HCT116 (cell line): ENCODE measurements at regions not wholly inside any gene's neighbourhood (a gene's known extent, or its start where the extent isn't known, plus 50 kb on each side); places are given as distances from the start of the nearest gene placed in this dataset.
"Not testable (repeated sequence)": the region's sequence is repeated elsewhere in the genome, so short reads cannot be mapped to it uniquely, and the experiment has no call there.

Experiments
- ATAC-seq: fragments of 200-7000 bp; cut with Tn5 transposase; 2 replicates; pipeline ENCODE4 v1.9.1; 2020; ENCODE audit warnings: mild to moderate bottlenecking, moderate library complexity
- BruUV-seq: library from RNA; stranded (reverse); fragments of 400-500 nt; replicated peaks from 2 replicates; lab custom pipeline; 2021; lab: Mats Ljungman, UMichigan
- CTCF ChIA-PET: fragments of 300-600 bp; sonication (Branson Sonifier 250); formaldehyde crosslinking; loops from one replicate; lab custom pipeline; 2021; ENCODE audit warnings: antibody characterized with exemption; lab: Charles Lee
- POLR2A ChIA-PET: fragments of 300-600, 350-600 bp; sonication (Branson Sonifier 250); formaldehyde crosslinking; loops from one replicate; lab custom pipeline; 2021; ENCODE audit warnings: antibody characterized with exemption; lab: Charles Lee
- RAD21 ChIA-PET, 2 experiments: fragments of 300-600 bp; sonication (Branson Sonifier 250); formaldehyde crosslinking; loops; one replicate each; lab custom pipeline; 2023; ENCODE audit warnings: low total read pairs in 2 of 2; ENCODE audit not compliant: uncharacterized antibody in 2 of 2, unreplicated experiment in 2 of 2, low non-redundant PET in 1 of 2; lab: Charles Lee
- DNase-seq: peaks from one replicate; pipeline ENCODE4 v3.0.0-alpha.2; 2010; ENCODE audit warnings: low read depth, low spot score
- H2AFZ ChIP-seq: fragments of 200-600 bp; shearing (Covaris generic), sonication (generic); 2 replicates; pipeline ENCODE4 v1.6.1; 2017; ENCODE audit warnings: low read depth, mixed run types, mixed read lengths, antibody characterized with exemption, low read length; ENCODE audit not compliant: poor library complexity, severe bottlenecking
- H3K27ac ChIP-seq: 2 replicates; pipeline ENCODE4 v1.5.1; 2012; ENCODE audit warnings: low read depth, low read length
- H3K27me3 ChIP-seq: fragments of 200-600 bp; sonication (generic); 2 replicates; pipeline ENCODE4 v1.6.1; 2016; ENCODE audit warnings: mixed run types, low read length, mixed read lengths; ENCODE audit not compliant: insufficient read depth
- H3K36me3 ChIP-seq, 2 experiments: fragments of 200-500 bp in 1 of 2; fragments of 200-600 bp in 1 of 2; sonication (Bioruptor generic) in 1 of 2; sonication (generic) in 1 of 2; 2 replicates each; pipeline versions ENCODE4 v1.5.1 to v1.6.1; 2014 to 2016; ENCODE audit warnings: low read length in 2 of 2, inconsistent platforms in 1 of 2, mixed read lengths in 1 of 2, mixed run types in 1 of 2; ENCODE audit not compliant: insufficient read depth in 2 of 2, control insufficient read depth in 1 of 2
- H3K4me1 ChIP-seq, 2 experiments: fragments of 200-600 bp in 1 of 2; sonication (generic) in 1 of 2; 2 replicates each; pipeline versions ENCODE4 v1.5.1 to v1.6.1; 2012 to 2017; ENCODE audit warnings: low read length in 2 of 2, inconsistent platforms in 1 of 2, mild to moderate bottlenecking in 1 of 2, mixed read lengths in 1 of 2, mixed run types in 1 of 2, moderate library complexity in 1 of 2; ENCODE audit not compliant: insufficient read depth in 2 of 2, control insufficient read depth in 1 of 2
- H3K4me2 ChIP-seq: fragments of 200-600 bp; sonication (generic); 2 replicates; pipeline ENCODE4 v1.6.1; 2017; ENCODE audit warnings: mixed run types, low read length, mixed read lengths
- H3K4me3 ChIP-seq, 2 experiments: fragments of 200-600 bp in 1 of 2; sonication (generic) in 1 of 2; replicated peaks in 1 of 2; 2 replicates each; pipeline ENCODE4 v1.5.1; 2011 to 2016; ENCODE audit warnings: low read length in 2 of 2, control low read depth in 1 of 2, low read depth in 1 of 2, mild to moderate bottlenecking in 1 of 2, mixed read lengths in 1 of 2, mixed run types in 1 of 2
- H3K79me2 ChIP-seq: fragments of 200-600 bp; sonication (generic); 2 replicates; pipeline ENCODE4 v1.6.1; 2017; ENCODE audit warnings: mild to moderate bottlenecking, mixed run types, low read length, moderate library complexity, mixed read lengths; ENCODE audit not compliant: insufficient read depth
- H3K9ac ChIP-seq: fragments of 200-600 bp; sonication (generic); 2 replicates; pipeline ENCODE4 v1.6.1; 2016; ENCODE audit warnings: low read length, mixed read lengths
- H3K9me2 ChIP-seq: fragments of 200-600 bp; sonication (generic), shearing (Covaris generic); 2 replicates; pipeline ENCODE4 v1.6.1; 2017; ENCODE audit warnings: mixed run types, mild to moderate bottlenecking, moderate library complexity; ENCODE audit not compliant: insufficient read depth
- H3K9me3 ChIP-seq, 2 experiments: fragments of 200-500 bp in 1 of 2; fragments of 200-600 bp in 1 of 2; sonication (Bioruptor generic) in 1 of 2; sonication (generic) in 1 of 2; 2 replicates each; pipeline ENCODE4 v1.6.1; 2014 to 2017; ENCODE audit warnings: low read length in 2 of 2, mixed read lengths in 2 of 2, inconsistent platforms in 1 of 2, low read depth in 1 of 2, mild to moderate bottlenecking in 1 of 2, mixed run types in 1 of 2, moderate library complexity in 1 of 2; ENCODE audit not compliant: control insufficient read depth in 1 of 2, insufficient read depth in 1 of 2
- H4K20me1 ChIP-seq: fragments of 200-600 bp; sonication (generic), shearing (Covaris generic); 2 replicates; pipeline ENCODE4 v1.6.1; 2017; ENCODE audit warnings: mixed run types, mild to moderate bottlenecking, moderate library complexity; ENCODE audit not compliant: insufficient read depth
- ATF3 ChIP-seq: IDR thresholded peaks from 2 replicates; pipeline ENCODE4 v1.6.1; 2012
- CTCF ChIP-seq, 3 experiments: fragments of 200-600 bp in 1 of 3; sonication (generic) in 1 of 3; IDR thresholded peaks in 2 of 3; conservative IDR thresholded peaks in 1 of 3; 2 replicates each; pipeline ENCODE4 v1.5.1; 2012 to 2017; ENCODE audit warnings: low read depth in 2 of 3, low read length in 2 of 3, antibody characterized with exemption in 1 of 3, borderline replicate concordance in 1 of 3, control low read depth in 1 of 3, mild to moderate bottlenecking in 1 of 3, mixed read lengths in 1 of 3, mixed run types in 1 of 3, moderate library complexity in 1 of 3; ENCODE audit not compliant: insufficient read depth in 1 of 3
- EGR1 ChIP-seq: IDR thresholded peaks from 2 replicates; pipeline ENCODE4 v1.6.1; 2012; ENCODE audit warnings: low read depth
- ELF1 ChIP-seq: IDR thresholded peaks from 2 replicates; pipeline ENCODE4 v1.6.1; 2012; ENCODE audit warnings: low read depth, borderline replicate concordance
- EZH2 ChIP-seq: fragments of 200-600 bp; sonication (generic); IDR thresholded peaks from 2 replicates; pipeline ENCODE4 v1.6.1; 2017; ENCODE audit warnings: antibody characterized with exemption, mixed run types
- JUND ChIP-seq: IDR thresholded peaks from 2 replicates; pipeline ENCODE4 v1.6.1; 2012
- POLR2A ChIP-seq: IDR thresholded peaks from 2 replicates; pipeline ENCODE4 v1.7.0; 2011; ENCODE audit warnings: borderline replicate concordance; ENCODE audit not compliant: insufficient read depth, insufficient read length; ENCODE audit errors: extremely low read depth
- RAD21 ChIP-seq: IDR thresholded peaks from 2 replicates; pipeline ENCODE4 v1.6.1; 2012; ENCODE audit warnings: low read depth, mild to moderate bottlenecking
- REST ChIP-seq: IDR thresholded peaks from 2 replicates; pipeline ENCODE4 v1.6.1; 2012; ENCODE audit warnings: low read depth
- SP1 ChIP-seq: IDR thresholded peaks from 2 replicates; pipeline ENCODE4 v1.6.1; 2012; ENCODE audit warnings: low read depth
- SRF ChIP-seq: IDR thresholded peaks from 2 replicates; pipeline ENCODE4 v1.6.1; 2012; ENCODE audit warnings: low read depth
- TCF7L2 ChIP-seq: IDR thresholded peaks from 2 replicates; pipeline ENCODE4 v1.7.0; 2011; ENCODE audit warnings: borderline replicate concordance, inconsistent platforms; ENCODE audit not compliant: insufficient read depth, insufficient read length; ENCODE audit errors: extremely low read depth
- YY1 ChIP-seq: IDR thresholded peaks from 2 replicates; pipeline ENCODE4 v1.6.1; 2011; ENCODE audit warnings: low read length, low read depth, moderate library complexity, mild to moderate bottlenecking; ENCODE audit not compliant: insufficient replicate concordance; ENCODE audit errors: extremely low read depth
- ZFX ChIP-seq: fragments of 450-650 bp; IDR thresholded peaks from 2 replicates; pipeline ENCODE4 v1.6.1; 2017
- intact Hi-C: fragments of 100-400 bp; cut with micrococcal nuclease; formaldehyde crosslinking; loops from 2 replicates; pipeline ENCODE4 v1.10.0; 2022

- H3K9ac ChIP-seq, DNase-seq, POLR2A ChIA-PET, CTCF ChIA-PET, H3K36me3 ChIP-seq, H3K27ac ChIP-seq, intact Hi-C loops, H2AFZ ChIP-seq, H3K27me3 ChIP-seq, H3K4me1 ChIP-seq, ATAC-seq, H3K4me3 ChIP-seq, H3K4me2 ChIP-seq, H3K9me2 ChIP-seq, H4K20me1 ChIP-seq, BruUV-seq, RAD21 ChIA-PET, H3K79me2 ChIP-seq: not testable (repeated sequence)
- peaks cover 16 to 17% of the 10 kb centered on the region in 2 experiments; a peak in 2 of 4 replicates for H3K9me3 ChIP-seq
Measured at GRCh38 chr13:53452263-53452808, 423.7 kb downstream of the OLFM4 start.

GRCh38 chr13:53460796-53461195 is 432.2 kb downstream of the OLFM4 start:
- ChIA-PET CTCF (no interaction called here), POLR2A (no interaction called here)
- intact Hi-C loops, result no loop called here

More at GRCh38 chr13:53460796-53461195, 432.2 kb downstream of the OLFM4 start:
- Histone ChIP-seq H3K9me2 (no peaks in the 10 kb centered on the region), H3K4me2 (no peak overlapping the region), H3K79me2 (no peaks in the 10 kb centered on the region), H2AFZ (no peak overlapping the region), H3K4me1 (no peaks in the 10 kb centered on the region), H4K20me1 (no peaks in the 10 kb centered on the region), H3K9me3 (peaks cover 8 to 22% of the 10 kb centered on the region in 2 experiments; a peak in 2 of 4 replicates), H3K36me3 (no peaks in the 10 kb centered on the region), H3K27ac (no peak overlapping the region), H3K9ac (no peak overlapping the region), H3K27me3 (no peaks in the 10 kb centered on the region), H3K4me3 (no peak overlapping the region)
- no TSS peak for BruUV-seq
- RAD21 ChIA-PET, result no interaction called here
- TF ChIP-seq ZFX (no peak), EZH2 (no peak), JUND (no peak), TCF7L2 (no peak), SP1 (no peak), ATF3 (no peak), YY1 (no peak), REST (no peak), CTCF (IDR thresholded peaks at IDR 0.05 in 2 of 3, conservative IDR thresholded peaks at IDR 0.05 in 1 of 3; ENCODE audit: borderline replicate concordance in 1 of 3, insufficient read depth in 1 of 3, low read depth in 2 of 3, low read length in 2 of 3) (no peak), SRF (no peak), POLR2A (no peak), EGR1 (no peak), ELF1 (no peak), RAD21 (no peak)
- DNase-seq (no peak), ATAC-seq (no peak)
